ENCODE measurements at regions not wholly inside any gene's neighbourhood (a gene's known extent, or its start where the extent isn't known, plus 50 kb on each side); places are given as distances from the start of the nearest gene placed in this dataset.

DNA sequence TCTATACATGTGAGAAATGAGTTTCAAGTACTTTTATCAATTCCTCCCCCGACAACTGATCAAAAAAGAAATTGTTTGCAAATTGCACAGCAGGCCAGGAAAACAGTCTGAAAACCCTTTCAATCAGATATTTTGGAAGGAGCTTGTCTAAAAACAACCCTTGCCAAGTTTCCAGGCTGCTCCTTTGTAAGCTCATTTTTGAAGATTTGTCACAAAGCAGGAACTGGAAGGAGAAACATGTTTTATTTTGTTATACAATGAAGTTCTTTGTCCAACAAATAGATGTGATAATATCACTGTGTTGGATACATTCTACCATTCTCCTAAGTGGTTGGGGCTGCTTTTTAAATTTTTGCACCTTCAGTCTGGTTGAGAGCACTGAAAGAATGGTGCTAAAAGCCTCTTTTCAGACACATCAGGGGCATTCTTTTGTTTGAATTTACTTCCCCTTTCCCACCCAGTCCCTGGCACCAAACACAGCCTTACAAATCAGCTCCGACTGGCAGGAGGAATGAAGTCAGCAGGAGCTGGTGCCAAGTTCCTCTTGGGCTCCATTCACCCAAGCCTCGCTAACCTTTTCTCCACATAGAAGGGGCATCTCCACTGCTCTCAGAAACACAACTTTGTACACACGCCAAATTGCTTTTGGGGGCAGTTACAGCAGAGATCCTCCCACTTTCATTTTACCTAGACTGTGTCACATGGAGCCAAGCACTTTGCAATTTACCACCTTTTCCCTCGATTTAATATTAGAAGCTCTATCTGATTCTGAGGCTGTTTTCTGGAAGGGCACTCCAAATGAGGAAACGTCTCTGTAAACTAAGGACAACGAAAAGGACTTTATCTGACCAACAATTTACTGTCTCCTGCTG lies 88.0 kb downstream of the C1D start:
- DNase-seq (ENCODE audit: low spot score), result no peak

DNA sequence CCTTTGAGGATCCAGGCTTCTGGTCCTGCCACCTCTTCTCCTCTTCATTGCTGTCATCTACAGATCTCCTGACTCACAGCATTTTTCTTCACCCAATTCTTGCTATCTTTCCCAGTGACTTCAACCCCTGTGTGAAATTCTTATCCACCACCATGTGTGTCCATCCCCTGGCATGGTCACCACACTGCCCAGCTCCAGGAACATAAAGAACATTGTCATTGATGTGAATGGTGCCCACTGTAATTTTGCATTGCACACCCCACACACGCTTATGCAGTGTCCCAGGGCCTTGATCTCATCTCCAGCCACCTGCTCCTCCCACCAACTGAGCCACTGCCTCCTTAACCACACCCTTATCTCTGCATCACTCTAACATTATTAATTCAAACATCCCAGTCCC lies 85.3 kb downstream of the C1D start:
- DNase-seq (ENCODE audit: low spot score), result no peak

DNA sequence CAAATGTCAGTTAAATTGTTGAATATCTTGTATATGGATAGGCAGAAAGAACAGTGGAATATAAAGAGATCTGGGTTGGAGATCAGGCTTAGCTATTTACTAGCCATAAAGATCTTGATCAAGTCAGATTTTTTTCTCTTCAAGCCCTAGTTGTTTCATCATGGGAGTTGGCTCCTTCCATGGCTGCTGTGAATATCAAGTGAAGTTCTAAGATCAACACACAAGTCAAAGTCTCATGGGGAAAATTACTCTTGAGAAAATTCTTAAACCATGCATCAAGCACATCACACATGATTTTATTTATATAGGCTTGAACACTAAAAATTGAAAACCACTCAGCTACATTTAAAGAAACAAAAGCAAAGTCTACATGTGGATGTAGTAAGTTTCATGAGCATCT lies 79.8 kb downstream of the C1D start:
- no peak for DNase-seq (ENCODE audit: low spot score)

DNA sequence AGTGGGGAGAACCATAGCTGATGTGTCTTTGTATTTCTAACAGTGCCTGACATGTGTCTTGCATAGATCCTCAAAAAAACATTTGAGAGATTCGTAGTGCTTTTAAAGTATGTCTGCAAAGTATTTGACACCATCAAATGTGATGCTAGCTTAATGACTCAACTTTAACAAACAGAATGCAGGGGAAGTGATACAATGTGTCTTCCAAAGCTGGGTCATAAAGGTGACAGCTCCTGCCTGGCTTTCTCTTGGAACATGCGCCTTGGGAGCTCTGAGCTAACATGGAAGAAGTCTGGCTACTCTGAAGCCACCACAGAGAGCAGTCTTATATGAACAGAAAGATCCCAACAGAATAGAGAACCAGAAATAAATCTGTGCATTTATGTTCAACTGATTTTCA lies 78.2 kb downstream of the C1D start:
- no peak for DNase-seq (ENCODE audit: low spot score)

DNA sequence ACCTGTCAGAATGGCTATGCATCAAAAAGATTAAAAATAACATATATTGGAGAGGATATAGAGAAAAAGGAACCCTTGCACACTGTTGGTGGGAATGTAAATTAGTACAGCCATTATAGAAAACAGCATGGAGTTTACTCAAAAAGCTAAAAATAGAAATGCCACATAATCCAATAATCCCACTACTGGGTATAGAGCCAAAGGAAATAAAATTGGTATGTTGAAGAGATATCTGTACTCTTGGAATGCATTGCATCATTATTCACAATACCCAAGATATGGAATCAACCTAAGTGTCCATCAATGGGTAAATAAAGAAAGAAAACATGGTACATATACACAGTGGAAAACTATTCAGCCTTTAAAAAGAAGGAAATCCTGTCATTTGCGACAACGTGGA lies 77.2 kb downstream of the C1D start:
- no peak for DNase-seq (ENCODE audit: low spot score)

DNA sequence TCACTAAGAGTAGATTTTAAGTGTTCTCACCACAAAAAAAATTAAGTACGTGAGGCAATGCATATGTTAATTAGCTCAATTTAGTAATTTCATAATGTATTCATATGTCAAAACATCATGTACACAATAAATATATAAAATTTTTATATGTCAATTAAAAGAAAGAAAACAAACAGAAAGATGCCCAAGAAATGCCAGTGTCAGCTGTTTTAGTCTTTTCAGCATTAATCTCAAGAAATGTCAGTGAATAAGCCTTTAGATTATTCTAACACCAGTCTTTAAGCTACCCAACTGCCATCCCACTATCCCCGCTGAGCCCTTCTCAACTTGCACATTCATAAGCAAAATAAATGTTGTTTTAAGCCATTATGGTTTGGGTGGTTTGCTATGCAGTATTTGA lies 76.5 kb downstream of the C1D start:
- no peak for DNase-seq (ENCODE audit: low spot score)

Measured in CD4-positive, alpha-beta T cell treated with Interleukin-2 at 100 ng/mL for 4 hours (primary cell).